ENCODE measurements at regions not wholly inside any gene's neighbourhood (a gene's known extent, or its start where the extent isn't known, plus 50 kb on each side); places are given as distances from the start of the nearest gene placed in this dataset.

DNA sequence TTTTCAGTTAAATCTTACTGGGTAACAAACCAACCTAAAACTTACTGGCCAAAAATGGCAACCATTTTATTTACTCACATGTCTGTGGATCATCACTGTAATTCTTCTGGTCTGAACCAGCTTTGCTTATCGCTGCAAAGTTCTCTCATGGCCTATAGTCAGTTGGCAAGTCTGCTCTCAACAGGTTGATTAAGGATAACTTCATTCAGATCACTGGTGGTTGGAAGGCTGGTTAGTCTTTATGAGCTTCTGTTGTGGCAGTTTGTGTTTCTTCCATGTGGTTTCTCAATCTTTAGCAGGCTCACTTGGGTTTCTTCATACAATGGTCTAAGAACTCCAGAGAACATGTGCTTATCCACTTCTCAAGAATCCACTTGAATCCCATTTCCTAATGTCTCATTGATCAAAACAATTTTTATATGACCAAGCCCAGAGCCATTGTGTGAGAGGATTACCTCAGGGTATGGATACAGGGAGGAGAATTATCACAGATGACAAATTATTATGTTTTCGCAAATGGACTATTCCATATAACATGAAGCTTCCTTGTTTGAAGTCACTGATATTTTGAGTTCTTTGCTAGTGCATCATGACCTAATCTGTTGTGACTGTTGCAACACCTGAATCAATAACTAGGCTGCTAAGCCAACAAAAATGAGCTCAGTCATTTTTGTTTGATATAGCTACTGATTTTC lies 155.4 kb upstream of the BMP2 start:
- DNase-seq = no peak

DNA sequence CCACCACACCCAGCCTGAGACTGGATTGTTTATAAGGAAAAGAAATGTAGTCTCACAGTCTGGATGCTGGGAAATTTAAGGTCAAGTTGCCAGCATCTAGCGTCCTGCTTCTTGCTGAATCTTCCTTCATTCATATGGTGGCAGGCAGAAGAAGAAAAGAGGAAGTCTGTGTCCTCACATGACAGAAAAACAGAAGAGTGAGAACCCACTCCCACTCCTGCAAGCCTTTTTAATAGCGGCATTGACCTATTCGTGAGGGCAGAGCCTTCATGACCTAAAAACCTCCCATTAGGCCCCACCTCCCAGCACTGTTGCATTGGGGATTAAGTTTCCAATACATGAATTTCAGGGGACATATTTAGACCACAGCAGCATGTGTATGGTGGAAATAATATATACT lies 160.8 kb upstream of the BMP2 start:
- DNase-seq = no peak

DNA sequence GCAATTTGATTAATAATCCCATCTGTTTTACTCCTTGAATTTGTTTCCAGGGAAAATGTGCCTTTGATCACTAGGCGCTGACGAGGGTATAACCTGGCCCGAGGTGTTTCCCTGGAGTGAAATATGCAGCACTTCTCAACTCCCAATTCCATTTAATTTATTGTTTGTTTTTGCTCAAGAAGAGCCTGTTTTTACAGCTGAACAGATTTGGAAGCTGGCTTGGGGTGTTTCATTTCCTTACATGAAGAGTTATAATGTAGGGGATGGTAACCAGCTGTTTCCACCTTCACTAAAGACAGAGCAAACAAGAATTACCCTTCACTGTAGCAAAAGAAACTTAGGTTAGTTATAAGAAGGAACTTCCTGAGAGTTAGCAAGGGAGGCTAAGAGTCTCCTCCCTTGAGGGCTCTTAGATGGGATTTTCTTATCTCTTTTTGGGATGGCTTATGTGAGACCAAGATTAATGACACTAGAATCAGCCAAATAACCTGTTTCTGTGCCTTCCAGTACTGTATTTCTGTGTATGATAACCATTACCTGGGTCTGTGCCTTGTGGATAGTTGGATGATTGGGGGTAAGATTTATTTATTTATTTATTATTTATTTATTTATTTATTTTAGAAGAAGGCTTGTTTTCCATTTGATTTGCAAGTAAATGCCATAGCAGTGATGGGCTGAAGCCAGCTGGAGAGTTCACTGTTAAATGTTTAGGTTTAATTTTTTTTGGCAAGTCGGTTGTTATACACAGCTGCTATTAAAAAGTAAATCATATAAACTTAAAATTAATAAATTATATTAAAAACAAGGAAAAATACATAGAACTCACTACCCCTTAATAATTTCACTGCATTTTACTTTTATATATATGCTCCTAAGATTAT lies 162.2 kb upstream of the BMP2 start:
- no peak for DNase-seq

DNA sequence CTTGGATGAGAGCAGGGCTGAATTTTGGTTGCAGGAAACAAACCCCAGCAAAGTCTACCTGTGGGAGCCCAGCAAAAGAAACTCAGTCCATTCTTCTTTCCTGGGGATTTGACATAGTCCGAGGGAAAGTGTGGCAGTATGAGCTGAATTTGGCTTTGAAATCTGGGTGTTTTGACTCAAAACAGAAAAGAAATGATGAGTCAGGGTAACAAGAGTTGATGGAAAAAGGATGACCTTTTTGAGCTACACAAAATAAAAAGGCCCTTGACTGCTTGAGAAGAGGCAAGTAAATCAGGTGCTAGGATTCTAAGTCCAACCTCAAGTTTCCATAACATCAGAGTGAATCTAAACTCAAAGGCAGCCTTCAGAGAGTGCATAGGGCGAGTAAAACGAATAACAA lies 163.3 kb upstream of the BMP2 start:
- DNase-seq = no peak

DNA sequence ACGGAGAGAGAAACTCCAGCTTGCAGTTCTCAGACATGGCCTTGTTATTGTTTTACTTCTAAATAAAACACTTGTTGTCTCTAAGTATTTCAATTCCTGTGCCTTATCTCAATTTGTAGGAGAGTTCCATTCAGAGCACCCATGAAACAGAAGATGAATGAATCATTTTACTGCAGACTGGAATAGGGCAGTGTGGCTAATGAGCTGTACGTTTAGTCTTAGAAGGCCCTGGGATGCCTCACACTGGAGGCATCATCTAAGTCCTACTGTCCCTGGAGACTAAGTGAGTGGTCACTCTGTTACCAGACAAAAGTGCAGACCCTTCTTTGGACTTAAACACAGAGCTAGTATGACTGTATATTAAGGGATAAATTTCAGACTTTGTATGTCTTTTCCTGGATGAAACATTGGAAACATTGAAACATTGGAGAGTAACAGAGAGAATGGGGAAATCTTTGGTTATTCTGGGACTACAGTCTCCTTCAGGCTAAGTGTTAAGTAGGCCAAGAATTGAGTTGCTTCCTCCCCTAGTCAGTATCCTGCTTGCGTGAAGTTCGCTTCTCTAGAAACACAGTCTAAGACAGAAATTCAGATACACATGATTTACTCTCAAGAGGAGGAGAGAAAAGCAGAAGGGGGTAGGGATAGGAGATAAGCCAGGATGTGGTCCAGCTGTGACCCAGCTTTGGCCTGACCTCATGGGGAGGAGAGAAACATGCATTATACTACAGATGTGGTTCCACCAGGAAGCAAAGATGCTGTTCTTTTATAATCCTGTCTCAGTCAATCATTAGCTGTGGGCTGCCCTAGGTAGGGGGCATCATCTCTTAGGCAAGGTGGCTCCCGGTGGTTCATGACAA lies 167.4 kb upstream of the BMP2 start:
- DNase-seq = no peak

DNA sequence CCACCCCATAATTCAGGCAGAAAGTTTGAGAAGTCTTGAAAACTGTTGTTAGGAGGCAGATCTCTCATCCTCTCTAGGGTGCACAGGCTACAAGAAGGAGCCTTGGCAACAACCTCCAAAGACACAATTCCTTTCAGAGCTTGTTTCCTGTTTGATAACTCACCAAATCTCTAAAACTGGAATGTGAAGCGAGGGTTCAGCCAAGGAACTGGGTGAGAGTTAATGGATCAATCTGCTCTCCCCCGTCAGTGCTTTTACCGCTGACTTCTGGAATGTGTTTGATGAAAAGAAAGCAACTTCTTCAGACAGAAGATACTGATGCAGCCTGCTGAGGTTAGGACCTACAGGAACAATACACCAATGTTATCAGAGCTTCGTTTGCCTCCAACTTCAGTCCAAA lies 171.8 kb upstream of the BMP2 start:
- DNase-seq = no peak

DNA sequence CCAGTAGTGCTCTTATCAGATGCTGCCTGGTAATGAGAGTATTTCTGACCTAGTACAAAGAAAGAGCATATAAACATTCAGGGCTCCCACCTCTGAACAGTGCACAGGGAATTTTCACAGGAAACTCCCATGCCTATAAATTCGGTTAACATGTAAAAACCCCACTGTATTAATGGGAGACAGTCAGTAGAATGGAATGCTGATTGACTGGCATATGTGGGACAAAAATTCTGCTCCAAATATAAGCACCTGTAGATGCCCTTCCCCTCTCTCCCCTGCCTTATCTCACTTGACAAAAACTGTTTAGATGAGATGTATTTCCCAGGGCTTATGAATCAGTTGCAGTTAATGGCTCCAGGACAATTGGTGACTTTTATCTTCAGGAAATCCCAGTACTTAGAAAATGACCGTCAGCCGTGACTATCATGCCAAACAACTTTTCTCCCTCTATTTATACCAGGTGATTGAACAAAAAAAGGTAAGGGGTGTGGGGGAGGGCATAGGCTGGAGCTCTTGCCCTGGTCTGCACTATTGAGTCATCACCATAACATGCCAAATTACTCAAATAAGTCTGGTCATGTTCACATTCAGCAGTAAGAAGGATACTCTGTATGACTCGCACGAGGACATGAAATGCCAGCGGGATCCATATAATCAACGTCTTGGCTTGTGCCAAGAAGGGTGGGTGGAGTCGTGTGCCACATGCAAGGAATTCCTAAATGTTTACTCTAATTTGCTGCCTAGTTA lies 176.4 kb upstream of the BMP2 start:
- no peak for DNase-seq

DNA sequence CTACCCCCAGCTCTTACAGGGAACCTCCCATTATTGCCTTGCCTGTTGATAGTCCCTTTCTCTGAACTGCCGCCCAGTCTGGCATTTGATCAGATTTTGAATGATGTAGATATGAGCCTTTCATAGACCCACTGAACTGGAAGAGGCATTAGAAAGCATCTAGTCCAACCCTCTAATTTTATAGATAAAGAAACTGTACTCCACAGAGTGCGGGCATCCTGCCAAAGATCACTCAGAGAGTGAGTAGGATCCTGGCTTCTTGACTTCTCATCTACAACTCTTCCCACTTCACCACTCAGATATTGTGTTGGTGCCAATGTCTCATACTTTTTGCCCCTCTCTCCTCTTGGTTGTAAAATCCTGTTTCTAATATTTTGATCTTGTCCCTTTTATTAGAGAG lies 179.2 kb upstream of the BMP2 start:
- no peak for DNase-seq

DNA sequence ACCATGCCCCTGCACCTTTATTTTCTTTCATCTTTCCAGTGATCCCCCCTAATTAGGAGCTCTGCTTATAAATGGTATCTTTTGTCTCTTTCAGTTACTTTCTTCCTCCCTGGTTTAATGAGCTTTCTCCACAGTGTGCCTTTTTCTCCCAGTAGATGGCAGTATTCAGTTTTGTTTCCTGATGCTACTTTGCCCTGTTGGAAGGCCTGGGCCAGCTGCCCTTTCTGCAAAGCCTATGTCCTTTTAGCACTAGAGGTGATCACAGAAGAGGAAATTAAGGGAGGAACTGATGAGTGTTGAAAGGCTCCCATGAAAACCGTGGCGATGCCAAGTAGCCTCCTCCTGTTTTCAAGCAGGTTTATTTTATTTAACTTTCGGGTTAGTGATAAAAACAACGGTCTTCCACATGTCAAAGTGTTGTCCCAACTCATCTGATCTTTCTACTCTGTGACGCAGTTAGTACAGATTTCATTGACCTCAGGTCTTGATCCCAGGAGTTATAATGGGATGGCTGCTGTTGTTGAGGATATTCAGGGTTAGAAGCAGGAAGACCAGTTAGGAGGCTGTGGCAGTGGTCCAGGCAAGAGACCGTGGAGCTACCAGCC lies 184.2 kb upstream of the BMP2 start:
- no peak for DNase-seq

DNA sequence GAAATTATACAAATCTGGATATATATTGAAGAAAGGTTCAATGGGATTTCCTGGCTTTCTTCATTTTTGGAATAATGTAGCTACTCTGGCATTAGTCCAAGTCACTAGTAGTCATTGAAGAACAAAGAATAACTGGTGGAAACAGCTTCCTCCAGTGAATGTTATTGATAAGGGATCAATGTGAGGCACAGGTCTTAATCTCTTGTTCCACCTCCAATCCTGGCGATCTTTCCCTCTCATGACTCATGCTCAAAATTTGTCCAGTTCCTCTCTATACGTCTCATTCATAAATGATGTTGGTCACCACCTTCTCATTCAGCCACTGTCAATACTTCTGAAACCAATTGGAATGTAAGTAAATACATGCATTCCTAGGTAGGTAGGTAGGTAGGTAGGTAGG lies 185.0 kb upstream of the BMP2 start:
- DNase-seq = no peak

DNA sequence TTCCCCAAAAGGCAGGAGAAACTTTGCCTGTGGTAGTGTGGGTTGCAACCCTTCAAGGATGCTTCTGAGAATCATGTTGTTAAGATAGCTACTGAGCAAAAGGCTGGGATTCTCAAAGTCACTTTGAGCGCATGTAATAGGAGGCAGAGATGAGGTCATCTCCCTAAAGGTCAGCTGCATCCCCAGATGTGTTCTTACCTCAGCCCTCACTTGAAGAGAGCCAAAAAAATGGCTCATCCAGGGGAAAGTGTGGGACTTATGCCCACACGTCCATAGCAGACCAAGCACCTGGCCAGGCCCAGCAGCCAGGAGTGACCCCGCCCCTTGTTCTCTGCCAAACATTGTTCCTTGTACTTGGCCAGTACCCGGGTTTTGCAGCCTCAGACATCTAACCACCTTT lies 187.0 kb upstream of the BMP2 start:
- DNase-seq = no peak

DNA sequence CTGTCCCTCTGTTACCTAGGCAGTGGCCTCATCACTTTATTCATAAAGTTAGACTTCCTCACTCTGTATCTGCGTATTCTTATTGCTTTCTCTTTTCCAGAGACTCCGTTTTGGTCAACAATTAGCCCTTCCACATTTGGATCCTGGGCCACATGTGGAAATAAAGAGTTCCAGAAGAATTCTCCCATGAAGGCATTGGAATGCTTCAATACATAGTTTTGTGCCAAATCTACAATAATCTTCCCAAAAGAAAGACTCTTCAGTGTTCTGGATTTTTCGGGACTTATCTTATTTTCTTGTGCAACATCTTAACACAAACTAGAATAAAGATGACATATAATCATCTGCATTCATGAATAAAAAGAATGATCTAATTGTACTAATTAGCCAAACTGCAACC lies 187.7 kb upstream of the BMP2 start:
- no peak for DNase-seq

DNA sequence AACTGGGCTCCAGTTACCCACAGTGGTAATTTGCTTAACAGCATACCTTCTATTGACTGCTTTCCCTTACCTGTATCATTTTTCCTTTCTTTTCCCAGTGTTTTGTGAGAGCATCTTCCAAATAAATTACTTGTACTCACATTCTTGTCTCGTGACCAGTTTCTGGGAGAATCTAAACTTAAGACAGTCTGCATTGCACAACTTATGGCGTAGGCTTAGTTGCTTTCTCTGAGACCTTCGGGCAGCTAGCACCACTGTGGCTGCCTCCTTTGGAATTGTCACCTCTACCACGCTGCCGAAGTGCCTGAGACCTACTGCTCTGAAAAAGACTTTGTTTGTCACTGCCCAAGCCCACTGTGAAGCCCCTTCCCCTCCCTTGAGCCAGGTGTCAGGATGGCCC lies 188.1 kb upstream of the BMP2 start:
- DNase-seq = no peak

DNA sequence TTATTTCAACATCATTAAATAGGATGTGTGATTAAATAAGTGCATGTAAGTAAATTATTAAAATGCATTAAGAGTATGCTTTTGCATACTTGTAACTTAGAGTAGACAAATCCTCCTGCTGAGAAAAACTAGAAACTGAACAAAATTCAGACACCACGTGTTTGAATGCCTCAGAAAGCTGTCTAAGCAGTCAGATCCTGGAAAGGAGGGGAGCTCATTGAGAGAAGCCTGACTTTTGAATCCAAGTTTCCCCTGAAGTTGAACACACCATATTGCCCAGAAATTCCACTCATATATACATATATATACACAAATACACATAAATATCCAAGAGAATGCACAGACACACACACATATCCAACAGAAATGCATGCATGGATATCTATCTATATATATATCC lies 190.0 kb upstream of the BMP2 start:
- no peak for DNase-seq

DNA sequence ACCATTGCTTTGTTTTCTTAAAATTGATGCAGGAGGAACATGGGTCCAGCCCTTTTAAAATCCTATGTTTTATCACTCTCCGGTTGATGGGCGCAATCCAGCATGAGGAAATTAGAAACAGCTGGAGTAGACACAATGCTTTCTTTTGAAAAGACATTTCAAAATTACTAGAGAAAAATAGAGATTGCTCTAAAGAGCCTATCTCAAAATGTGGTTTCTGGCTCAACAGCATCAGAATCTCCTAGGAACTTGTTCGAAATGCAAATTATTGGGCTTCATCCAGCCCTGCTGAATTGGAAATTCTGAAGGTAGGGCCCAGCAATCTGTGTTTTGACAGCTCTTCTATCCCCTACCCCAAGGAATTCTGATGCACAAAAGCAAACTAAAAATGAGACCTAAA lies 190.8 kb upstream of the BMP2 start:
- no peak for DNase-seq

DNA sequence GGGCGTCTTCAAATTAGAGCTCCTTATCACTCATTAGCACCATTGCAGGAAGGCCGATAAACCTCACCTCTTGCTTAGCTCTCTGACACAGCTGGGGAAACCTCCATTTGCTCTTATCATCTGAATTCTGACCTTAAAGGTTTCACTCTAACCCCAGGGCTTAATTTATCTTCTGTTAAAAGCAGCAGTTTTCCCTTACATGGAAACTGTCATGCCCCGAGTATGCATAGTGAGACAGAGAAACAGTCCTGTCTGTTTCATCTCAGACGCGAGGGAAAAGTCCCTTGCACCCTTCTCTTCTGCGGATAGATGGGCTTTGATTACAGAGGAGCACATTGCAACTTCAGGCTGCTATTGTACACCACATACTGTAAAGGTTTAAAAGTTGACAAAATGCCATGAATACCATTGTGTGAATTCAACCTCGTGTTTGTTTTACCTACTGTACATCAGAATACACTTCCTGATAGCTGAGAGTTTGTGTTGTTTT lies 191.5 kb upstream of the BMP2 start:
- DNase-seq = no peak

DNA sequence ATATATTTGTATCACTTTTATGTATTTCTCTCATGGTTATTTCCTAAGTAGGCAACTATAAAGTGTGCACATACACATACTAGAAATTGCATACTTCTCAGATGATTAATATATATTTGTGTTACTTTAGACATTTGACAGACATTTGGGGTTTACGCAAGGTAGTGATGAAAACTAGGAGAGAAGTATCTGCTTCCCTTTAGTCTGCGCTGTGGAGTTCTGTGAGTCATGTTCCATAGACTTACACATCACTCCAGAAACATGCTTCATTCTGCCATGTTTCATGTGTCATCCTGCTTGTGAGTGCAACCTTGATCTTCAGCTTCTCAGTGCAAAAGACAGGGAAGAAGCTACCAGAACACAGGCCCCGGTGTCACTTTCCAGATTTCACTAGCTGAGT lies 200.7 kb upstream of the BMP2 start:
- no peak for DNase-seq

DNA sequence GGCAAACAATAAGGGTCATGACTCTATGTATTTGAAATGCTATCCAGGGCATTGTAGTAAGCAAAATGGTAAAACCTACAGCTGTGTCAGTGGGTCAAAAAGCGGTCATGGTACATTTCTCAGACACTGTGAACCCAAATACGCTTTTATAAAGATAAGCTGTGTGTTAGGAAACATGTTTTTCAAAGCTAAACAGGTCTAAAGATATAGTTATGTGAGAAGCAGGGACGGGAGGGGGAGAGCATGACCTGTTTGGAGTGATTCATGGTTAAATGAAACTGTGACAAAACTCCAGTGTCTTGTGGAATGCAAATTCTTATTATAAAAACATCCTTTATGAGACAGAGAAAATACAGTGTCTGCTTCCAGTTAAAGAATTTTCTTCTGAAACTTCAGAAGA lies 205.4 kb upstream of the BMP2 start:
- no peak for DNase-seq

DNA sequence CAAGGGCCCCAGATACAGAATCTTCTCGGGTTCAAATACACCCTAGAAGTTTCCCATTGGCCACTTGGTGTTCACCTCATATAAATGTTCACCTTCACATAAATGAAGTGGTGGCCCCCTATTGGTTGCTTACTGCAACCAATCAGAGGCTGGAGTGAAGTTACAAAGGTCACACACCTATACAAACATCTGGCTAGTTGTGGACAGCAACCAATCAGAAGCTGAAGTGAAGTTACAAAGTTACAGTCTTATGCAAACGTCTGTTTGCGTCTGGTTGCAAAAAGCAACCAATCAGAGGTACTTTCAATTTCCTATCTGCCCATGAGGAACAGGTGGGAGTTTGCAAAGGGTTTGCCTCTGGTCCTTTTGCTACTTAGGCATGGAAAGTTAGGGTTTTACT lies 206.5 kb upstream of the BMP2 start:
- DNase-seq = no peak

DNA sequence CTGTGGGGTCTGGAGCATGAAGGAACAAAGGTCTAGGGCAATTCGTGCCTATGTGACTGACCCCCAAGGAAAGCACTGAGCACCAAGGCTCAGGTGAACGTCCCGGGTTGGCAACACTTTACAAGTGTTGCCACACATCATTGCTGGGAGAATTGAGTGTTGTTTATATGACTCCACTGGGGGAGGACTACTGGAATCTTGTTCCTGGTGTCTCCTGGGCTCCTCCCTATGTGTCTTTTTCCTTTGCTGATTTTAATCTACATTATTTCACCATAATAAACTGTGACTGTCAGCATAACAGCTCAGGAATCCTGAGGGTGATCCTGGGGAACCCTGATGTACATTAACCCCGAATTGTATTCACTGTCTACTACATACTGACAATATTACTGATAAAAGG lies 207.7 kb upstream of the BMP2 start:
- DNase-seq = no peak

DNA sequence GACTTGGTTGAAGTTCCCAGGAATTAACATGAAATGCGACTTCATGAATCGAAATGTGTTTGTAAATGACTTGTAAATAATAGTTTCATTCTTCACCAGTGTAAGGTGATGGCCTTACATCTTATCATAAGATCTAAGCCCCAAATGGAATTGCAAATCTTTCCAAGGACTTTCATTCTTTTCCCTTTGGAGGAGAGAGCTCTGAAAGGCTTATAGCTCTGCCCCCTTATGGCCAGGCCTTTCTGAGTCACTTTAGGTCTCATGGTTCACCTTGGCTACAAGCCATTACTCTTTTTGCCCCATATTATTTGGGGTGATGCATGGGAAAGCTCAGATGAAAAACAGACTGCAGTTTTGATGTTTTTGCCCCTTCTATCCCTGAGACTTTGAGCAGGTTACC lies 209.1 kb upstream of the BMP2 start:
- no peak for DNase-seq

DNA sequence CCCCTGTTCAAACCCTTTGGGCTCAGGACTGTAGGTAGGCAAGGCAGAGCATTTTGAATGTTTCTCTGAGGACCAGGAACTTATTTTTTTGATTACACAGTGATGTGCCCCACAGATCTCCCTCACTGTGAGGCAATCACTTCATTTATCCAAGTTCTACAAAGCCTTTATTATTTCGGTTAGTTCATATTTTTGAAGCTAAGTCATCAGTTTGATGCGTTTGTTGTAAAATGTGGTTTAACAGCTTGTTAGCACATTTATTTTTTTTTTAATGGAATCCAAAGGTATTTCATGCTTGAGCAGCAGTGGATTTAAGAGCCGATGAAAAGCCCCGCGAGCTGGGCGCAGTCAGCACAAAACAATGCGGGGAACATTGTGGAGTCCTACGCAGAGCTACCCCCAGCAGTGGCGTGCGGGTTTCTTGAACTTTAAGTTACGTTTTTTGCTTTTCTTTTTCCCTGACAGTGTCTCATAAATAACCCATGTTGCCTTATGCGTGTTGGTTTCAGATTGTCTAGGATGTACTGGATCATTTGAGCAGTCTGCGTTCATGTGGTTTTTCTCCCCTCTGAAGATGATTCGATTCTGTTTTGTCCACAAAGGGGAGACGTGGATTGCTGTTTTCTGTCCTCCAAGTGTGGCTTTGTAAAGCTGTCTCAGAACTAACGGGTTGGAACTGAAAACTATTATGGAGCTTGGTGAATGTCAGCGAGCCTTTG lies 233.6 kb upstream of the BMP2 start:
- DNase-seq = no peak
